ENCODE measurements at regions not wholly inside any gene's neighbourhood (a gene's known extent, or its start where the extent isn't known, plus 50 kb on each side); places are given as distances from the start of the nearest gene placed in this dataset.
A peak's percentile ranks its signal among the peaks of the same experiment; 100 is the strongest.
"Not testable (repeated sequence)": the region's sequence is repeated elsewhere in the genome, so short reads cannot be mapped to it uniquely, and the experiment has no call there.

DNA sequence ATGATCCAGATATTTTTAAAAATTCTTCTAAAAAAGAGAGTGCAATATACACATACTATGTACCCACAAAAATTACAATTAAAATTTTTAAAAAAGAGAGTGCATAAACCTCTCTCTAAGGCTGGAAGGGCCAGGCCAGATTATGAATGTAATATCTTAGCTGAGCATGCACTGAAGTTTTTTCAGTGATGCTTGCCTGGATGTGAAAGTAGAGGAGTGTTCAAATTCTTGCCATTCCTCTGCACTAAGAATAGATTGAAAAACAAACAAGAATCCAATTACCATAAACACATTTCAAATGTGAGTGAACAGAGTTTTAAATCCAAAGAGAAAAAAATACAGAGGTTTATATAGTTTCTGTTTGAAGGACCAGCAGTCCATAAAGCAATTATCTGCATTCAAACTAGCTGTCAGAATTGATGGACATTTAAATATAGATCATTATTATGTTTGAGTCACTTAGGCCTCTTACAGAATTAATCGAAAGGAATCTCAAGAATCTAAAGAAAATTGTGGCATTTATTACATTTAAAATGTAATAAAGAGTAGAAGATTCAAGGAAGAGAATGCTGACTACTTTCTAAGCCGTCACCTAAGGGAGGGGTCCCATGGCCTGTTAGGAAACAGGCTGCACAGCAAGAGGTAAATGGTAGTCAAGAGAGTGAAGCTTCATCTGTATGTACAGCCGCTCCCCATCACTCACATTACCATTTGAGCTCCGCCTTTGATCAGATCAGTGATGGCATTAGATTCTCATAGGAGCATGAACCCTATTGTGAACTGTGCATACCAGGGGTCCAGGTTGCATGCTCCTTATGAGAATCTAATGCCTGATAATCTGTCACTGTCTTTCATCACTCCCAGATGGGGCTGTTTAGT, 159.3 kb upstream of the MDFIC2 start:
- DNase-seq = peak; percentile 4

GRCh38 chr3:70466096-70466495, 153.7 kb upstream of the MDFIC2 start:
- no peak for DNase-seq

- no peak for DNase-seq
Measured at GRCh38 chr3:70464876-70465275, 152.4 kb upstream of the MDFIC2 start.

DNA sequence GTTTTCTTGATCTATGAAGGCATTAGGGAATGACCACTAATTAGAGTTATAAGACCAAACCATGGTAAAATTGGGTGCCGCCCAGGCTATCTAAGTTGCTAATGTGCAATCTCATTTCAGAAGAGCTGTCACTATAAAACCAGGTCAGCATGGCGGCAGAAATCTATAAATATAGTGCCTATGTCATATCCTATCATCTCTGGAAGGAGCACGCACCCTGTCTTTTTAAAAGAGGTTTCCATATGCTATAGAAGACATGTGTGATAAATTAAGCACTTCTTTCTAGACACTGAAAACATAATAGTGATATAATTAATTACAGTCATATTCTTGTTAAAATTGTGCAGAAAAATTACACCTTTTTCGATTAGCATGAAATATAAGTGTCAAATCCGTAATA, 152.0 kb upstream of the MDFIC2 start:
- DNase-seq = no peak

GRCh38 chr3:70450220-70450619, 137.8 kb upstream of the MDFIC2 start:
- not testable (repeated sequence) for DNase-seq

GRCh38 chr3:70435422-70435821, 123.0 kb upstream of the MDFIC2 start:
- DNase-seq = not testable (repeated sequence)

- DNase-seq = peak; percentile 59
Measured at GRCh38 chr3:70433091-70433490, 120.7 kb upstream of the MDFIC2 start.

DNA sequence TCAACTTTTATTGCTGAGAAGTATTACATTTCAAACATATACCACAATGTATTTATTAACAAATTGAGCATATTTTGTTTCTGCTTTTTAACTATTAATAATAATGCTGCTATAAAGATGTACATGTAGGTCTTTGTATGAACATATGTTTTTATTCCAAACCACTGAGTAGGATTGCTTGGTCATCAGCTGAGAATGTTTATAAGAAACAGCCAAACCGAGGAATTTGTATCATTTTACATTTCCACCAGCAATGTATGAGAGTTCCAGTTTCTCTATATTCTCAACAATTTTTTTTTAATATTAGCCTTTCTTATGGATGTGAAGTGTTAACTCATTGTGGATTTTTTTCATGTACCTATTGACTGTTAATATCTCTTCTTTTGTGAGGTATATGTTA, 119.5 kb upstream of the MDFIC2 start:
- DNase-seq = peak; percentile 35

DNA sequence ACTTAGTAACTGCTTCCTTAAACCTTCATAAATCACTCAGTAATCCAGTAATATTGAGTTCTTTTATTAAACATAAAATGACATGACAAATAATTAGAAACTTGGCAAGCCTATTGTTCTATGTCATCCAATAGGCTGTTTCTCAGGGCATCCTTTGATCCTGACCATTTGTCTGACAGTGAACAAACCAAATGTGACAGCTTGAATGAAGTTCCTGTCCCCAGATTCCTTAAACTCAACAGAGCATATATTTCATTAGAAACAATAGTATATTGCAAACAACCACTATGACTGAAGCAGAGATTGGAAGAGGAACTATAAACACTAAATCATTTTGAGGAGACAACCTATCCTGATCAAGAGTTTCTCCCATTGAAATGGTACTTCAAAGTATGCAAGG, 113.6 kb upstream of the MDFIC2 start:
- no peak for DNase-seq

DNA sequence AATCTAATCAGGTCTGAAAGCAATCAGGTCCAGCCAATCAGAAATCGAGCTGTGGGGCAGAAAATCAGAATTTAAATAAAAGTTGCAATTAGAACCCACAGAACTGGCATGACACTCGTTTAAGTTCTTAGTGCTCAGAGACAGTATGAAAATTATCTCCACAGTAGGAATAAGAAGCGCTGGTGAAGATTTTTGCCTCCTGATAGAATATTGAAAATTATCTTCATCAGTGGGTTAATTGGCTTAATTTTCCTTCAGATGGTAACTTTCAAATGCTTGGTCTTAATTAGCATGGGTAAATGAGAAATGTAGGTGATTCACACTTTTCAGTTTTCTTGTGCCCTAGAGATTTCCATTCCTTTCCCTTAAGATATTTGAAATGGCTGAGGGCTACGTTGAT, 109.1 kb upstream of the MDFIC2 start:
- DNase-seq = no peak

DNA sequence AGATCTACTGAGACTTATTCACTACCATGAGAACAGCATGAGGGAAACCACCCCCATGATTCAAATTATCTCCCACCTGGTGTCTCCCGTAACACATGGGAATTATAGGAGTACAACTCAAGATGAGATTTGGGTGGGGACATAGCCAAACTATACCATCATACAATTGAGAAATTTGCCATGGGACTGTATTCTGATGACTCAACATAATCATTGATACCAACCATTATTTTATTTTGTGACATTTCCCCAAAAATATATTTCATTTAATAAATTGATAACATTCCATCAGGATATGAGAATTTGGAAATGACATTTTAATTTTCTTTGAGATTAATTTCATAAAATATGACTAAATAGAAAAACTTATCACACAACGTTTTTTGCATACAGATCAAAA, 96.6 kb upstream of the MDFIC2 start:
- DNase-seq = no peak

- DNase-seq = no peak
Measured at GRCh38 chr3:70400194-70400593, 87.8 kb upstream of the MDFIC2 start.

DNA sequence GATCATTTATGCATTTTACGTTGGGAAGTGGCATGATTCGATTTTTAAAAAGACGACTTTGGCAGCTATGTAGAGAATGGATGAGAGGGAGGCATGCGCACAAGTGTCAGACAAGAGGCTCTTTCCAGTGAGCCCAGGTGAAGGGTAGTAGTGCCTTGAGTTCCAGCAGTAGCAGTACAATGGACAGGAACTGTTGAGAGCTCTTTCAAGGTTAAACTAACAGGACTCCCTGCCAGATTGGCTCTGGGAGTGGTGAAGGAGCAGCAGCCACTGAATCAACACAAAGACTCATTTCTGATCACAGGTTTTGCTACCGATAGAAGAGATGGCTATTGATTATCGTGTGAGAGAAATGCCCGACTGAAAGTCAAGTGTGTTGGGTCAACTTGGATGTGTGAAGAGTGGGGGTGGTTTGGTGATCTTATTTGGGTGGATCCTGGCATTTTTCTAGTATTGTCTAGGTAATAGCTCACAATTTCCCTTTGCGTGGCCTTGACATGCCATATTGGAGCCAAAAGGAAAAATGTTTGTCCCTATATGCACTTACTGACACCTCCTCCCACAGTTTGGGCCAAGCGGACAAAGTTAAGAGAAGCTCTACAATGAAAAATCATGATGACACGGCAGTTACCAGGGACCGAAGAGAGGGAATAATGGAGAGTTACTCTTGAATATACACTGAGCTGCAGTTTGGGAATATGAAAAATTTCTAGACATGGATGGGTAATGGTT, 81.6 kb upstream of the MDFIC2 start:
- DNase-seq = no peak

GRCh38 chr3:70392227-70392626, 79.8 kb upstream of the MDFIC2 start:
- DNase-seq = no peak

DNA sequence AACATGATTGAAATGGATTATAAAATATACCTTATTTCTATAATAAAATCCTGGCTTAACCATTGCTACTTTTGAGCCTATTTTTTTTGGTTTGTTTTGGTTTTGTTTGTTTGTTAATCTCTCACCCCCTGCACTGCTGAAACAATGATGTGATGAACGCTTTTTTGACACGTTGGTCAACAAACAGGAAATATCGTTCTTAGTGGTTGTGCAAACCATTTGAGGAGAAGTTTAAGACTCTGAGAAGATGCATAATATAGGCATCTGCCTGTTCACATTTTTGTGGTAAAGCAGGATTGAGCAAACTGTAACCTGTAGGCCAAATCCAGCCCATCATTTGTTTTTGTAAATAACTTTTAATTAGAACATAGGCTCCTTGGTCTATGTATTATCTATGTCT, 75.5 kb upstream of the MDFIC2 start:
- no peak for DNase-seq

DNA sequence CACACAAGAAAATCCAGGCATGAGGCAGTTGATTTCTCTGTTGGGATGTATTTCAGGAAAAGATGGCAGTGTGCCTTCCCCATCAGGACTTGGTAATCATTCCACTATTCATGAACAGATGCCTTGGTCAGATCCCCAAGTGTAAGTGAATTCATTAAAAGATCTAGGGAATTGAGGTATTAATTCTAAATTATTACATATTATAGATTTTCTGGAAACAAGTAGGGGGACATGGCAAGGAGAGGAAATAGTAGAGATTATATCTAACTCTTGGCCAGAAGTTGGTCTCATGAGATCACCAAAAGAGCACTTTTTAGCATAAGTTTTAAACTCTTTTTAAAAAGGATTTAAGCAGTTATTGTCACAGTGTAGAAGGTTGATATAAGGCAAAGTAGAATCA, 74.4 kb upstream of the MDFIC2 start:
- DNase-seq = no peak

DNA sequence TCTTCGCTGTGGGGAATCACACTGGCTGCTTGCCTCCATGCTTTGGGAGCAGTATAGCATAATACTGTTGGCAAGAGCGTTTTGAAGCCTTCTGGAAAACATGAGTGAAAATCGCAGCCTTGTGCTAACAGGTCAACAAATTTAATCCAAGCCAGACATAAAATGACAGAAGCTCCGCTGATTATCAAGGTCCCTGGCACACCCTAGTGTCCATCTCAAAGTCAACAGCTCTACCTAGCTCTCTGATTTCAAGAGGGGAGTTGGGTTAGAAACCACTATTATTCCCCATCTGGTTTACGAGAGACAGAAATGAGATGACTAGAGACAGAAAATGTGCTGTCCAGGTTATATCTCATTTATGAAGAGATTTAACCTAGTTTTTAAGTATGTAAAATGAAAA, 73.6 kb upstream of the MDFIC2 start:
- DNase-seq = no peak

DNA sequence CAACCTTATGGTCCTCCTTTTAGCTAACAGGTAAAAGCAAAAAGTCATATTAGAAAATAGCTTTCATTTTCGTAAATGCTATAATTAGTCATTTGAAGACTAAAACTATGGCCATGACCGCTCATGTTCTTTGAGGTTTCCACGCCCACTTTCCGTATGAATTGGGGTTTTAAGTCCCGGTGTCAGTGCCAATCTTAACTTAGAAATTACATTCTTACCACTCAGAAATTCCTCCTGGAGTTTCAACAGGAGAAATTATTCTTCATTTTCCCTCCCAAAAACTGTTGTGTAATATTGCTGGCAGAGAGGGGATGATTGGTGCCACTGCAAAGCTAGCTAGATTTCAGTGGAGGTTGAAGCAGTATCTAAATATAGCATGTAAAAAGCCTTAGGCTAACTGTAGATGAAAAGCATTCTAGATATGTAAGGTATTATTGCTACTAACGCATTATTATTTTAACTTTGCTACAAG, 71.0 kb upstream of the MDFIC2 start:
- DNase-seq = no peak

- no peak for DNase-seq
Measured at GRCh38 chr3:70374179-70374578, 61.7 kb upstream of the MDFIC2 start.
